Kidney capillary endothelial cell (primary cell): ENCODE measurements at regions not wholly inside any gene's neighbourhood (a gene's known extent, or its start where the extent isn't known, plus 50 kb on each side); places are given as distances from the start of the nearest gene placed in this dataset.

Experiments used
- DNase-seq: peaks from one replicate; pipeline ENCODE4 v3.0.0-alpha.2; 2018; ENCODE audit warnings: low spot score

GRCh38 chr6:8589941-8590729 is 154.8 kb upstream of the SLC35B3 start:
- no peak for DNase-seq

GRCh38 chr6:8588176-8588575 is 152.8 kb upstream of the SLC35B3 start:
- no peak for DNase-seq

DNA sequence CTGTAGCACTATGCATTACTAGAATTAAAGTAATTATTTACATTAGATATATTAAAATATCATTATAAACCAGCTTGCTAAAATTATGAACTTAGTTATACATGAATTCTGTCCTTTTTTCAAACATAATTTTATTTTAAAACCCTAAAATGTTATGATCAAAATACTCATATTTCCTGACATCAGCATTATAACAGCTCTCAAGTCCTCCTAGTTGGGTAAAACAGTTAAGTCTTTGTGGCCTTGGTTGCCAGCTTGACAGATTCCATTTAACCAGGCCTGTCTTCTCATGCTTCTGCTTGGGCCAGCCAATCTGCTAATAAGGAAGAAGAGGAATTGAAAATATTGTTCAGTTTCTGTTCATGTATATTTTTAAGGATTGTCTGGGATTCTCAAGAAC is 147.9 kb upstream of the SLC35B3 start:
- no peak for DNase-seq

DNA sequence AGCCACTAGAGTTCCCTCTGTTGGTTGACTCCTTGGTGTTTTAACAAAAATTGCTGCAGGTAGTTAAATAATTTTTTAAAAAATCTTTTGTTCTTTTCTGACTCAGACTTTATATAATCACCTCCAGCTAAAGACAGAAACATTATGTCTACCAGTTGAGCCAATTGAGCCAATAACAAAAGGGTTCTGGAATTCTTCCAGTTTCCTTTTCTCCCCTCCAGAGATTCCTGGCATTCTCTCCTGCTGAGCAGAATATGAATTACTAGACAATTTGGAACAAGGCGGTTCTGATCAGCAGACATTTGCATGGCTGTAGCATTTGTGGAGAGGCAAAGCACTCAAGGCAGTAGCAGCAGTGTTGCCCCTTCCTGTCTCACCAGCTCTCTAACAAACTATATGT is 144.0 kb upstream of the SLC35B3 start:
- DNase-seq = no peak

DNA sequence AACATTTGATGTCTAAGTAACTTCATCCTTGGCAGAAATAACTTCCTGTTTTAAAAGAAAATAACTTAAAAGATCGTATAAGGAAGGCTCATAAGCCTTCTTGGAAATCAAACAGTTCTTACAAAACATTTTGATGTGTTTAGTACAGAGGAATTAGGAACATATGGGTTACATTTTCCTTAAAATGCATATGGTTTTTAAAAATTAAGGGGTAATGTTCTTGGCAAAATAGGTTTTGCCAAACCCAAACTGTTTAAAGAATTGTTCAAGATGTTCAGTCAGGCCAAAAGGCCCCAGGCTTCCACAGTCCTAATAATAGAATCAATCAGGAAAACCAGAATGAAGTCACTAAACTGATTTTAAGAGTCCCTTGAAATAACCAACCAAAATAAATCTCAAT is 142.7 kb upstream of the SLC35B3 start:
- no peak for DNase-seq

GRCh38 chr6:8574749-8575468 is 139.6 kb upstream of the SLC35B3 start:
- DNase-seq = no peak

DNA sequence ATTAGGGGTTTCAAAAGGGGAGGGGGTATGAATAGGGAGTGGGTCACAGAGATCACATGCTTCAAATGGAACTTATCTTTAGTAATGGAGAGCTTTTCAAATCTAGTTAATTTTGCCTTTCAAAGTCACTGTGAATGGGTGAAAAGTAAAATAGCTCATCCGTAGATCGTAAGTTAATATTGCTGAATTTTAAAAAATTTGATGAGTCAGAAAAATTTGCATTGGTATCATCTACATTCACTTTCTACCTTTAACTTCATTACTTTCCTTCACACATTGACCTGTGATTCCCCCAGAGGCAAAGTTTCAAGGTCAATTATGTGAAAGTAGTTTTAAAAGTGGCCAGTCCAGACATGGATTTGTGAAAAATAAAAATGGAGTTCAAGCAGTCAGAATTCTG is 139.0 kb upstream of the SLC35B3 start:
- no peak for DNase-seq

GRCh38 chr6:8570256-8570920 is 135.0 kb upstream of the SLC35B3 start:
- no peak for DNase-seq

- DNase-seq = no peak
Measured at GRCh38 chr6:8562125-8562524, 126.8 kb upstream of the SLC35B3 start.

GRCh38 chr6:8558953-8559352 is 123.6 kb upstream of the SLC35B3 start:
- DNase-seq = no peak

GRCh38 chr6:8557014-8557748 is 121.8 kb upstream of the SLC35B3 start:
- DNase-seq = no peak

- peak; percentile 13 for DNase-seq
Measured at GRCh38 chr6:8556370-8557013, 121.1 kb upstream of the SLC35B3 start.

DNA sequence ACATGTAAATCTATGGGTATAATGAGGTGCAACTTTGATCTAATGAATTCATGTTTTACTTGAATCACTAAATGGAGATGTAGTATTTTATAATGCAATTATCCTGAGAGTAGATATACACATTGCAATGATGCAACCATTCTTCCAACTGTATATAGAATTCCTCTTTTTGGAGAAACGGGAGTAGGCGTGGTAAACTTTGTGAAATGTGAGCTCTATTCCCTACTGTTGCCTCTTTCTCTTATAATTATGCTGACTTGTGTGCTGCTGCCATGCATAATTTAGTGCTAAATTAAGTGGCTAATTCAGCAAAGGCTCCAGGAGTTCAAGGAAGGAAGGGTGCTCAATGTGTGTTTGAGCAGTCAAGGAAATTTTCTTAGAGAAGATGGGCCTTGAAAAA is 116.6 kb upstream of the SLC35B3 start:
- DNase-seq = no peak

DNA sequence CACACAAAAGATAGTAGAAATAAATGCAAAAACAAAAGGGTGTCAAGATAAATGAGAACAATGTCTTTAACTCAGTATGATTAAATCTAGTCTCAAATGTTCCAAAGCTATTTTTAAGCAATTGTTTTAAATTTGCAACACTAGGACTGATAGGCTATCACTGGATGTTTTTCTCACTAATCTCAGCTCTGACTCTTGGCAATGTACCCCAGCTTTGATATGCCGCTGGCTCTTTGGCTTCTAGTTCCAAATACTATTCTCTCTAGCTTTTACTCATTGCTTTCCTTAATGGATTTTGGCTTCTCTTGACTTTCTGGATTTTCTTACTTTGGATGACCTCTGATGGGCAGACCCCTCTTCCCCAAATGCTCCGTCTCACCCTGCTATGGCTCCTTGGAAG is 116.0 kb upstream of the SLC35B3 start:
- no peak for DNase-seq

GRCh38 chr6:8549074-8549790 is 113.9 kb upstream of the SLC35B3 start:
- DNase-seq = no peak

GRCh38 chr6:8546496-8546895 is 111.2 kb upstream of the SLC35B3 start:
- no peak for DNase-seq

- no peak for DNase-seq
Measured at GRCh38 chr6:8545336-8545735, 110.0 kb upstream of the SLC35B3 start.

- DNase-seq = no peak
Measured at GRCh38 chr6:8543714-8544113, 108.4 kb upstream of the SLC35B3 start.

DNA sequence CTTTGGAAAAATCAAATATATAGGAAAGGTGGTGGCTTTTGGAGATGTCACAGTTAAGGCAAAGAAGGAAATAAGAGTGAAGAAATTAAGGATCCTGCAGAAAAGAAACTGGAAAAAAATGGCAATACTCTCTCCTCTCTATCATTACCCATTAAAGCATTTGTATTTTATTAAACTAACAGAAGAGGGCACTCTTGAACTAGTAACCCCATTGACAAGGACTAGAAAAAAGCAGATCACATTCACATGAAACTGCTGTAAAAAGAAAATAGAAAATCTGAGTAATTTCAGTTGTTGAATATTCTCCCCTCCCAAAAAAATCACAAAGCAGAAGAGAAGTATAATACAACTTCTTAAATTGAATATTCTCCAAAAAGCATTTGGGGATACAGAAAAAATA is 104.1 kb upstream of the SLC35B3 start:
- DNase-seq = no peak

- DNase-seq = no peak
Measured at GRCh38 chr6:8536122-8536521, 100.8 kb upstream of the SLC35B3 start.

- DNase-seq = no peak
Measured at GRCh38 chr6:8535519-8535918, 100.2 kb upstream of the SLC35B3 start.
